Mucosa of descending colon (tissue), 3 donors: ENCODE measurements at regions not wholly inside any gene's neighbourhood (a gene's known extent, or its start where the extent isn't known, plus 50 kb on each side); places are given as distances from the start of the nearest gene placed in this dataset.

Experiments
- ATAC-seq: fragments of 200-7000 bp; cut with Tn5 transposase; one replicate; pipeline ENCODE4 v1.9.1; 2020; ENCODE audit warnings: mild to moderate bottlenecking, moderate library complexity
- DNase-seq, 3 donors: peaks; one replicate each; pipeline ENCODE4 v3.0.0-alpha.2; 2020
- H3K36me3 ChIP-seq: fragments of 200-600 bp; one replicate; pipeline ENCODE4 v1.8.0; 2021; ENCODE audit warnings: low read depth, mild to moderate bottlenecking
- H3K4me1 ChIP-seq: fragments of 200-600 bp; one replicate; pipeline ENCODE4 v1.8.0; 2021; ENCODE audit warnings: low read depth, mild to moderate bottlenecking
- H3K4me3 ChIP-seq: fragments of 200-600 bp; one replicate; pipeline ENCODE4 v1.8.0; 2021; ENCODE audit warnings: mild to moderate bottlenecking
- H3K9me3 ChIP-seq: fragments of 200-600 bp; one replicate; pipeline ENCODE4 v1.8.0; 2021; ENCODE audit warnings: mild to moderate bottlenecking
- CTCF ChIP-seq: fragments of 200-600 bp; IDR thresholded peaks from one replicate; pipeline ENCODE4 v1.8.0; 2022; ENCODE audit warnings: antibody characterized with exemption, mild to moderate bottlenecking
- intact Hi-C, 2 donors: fragments of 100-400 bp; cut with DNase I in 1 of 2; cut with micrococcal nuclease in 1 of 2; formaldehyde crosslinking; loops; one replicate each; pipeline versions ENCODE4 v1.11.0 to v1.11.1; 2022; cut with DNase I, micrococcal nuclease
- donor health status: DM: no; HTN: no; CAD: no; lungs with moderate emphysema.
- donor health status: DM: no; HTN: no; CAD: no.
- donor health status: DM: no; HTN: yes; CAD: no.

DNA sequence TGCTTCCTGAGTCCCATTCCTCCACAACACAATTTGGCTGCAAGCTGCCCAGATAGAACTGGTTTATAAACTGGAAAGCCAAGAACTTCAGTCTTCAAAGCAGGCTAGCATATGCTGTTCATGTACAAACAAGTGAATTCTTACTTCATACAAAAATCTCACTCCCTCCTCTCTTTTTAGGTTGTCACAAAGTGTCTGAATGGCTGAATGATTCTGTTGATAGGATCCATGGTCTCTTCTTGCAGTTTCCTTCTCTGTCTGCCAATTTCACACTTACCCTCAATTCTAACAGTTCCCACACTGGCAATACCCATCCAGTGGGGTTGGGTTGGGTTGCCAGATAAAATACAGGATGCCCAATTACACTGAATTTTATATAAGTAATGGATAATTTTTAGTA lies 363.5 kb downstream of the DEPDC1B start:
- H3K4me1 ChIP-seq: no peaks in the 10 kb centered on the region

DNA sequence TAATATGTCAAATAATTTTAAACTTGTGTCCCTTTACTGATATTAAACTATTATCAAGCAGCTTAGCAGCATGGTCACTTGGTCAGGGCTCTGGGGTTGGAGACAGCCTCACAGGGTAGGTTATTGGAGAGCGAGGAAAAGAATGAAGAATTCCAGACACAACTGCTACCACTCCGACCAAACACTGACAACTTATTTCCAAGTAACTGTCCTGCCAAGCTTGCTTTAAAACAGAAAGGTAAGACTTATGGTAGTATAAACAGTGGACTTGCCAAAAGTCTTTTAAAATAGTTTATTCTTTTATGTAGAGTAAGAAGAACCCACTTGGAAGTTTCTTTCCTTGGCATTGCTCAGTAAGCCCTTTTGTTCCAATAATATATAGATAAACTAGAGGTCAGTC lies 364.1 kb downstream of the DEPDC1B start:
- intact Hi-C loops: no loop called here
- Histone ChIP-seq H3K4me1 (no peaks in the 10 kb centered on the region), H3K4me3 (no peak overlapping the region), H3K9me3 (no peaks in the 10 kb centered on the region), H3K36me3 (no peaks in the 10 kb centered on the region)
- DNase-seq: no peak
- ATAC-seq: no peak
- TF ChIP-seq CTCF: no peak

More for the DNA sequence above, 363.5 kb downstream of the DEPDC1B start:
- DNase-seq: no peak
- H3K36me3 ChIP-seq: no peaks in the 10 kb centered on the region
- intact Hi-C loops: no loop called here
- no peak for TF ChIP-seq CTCF
- no peak for ATAC-seq
- no peak overlapping the region for H3K4me3 ChIP-seq
- no peaks in the 10 kb centered on the region for H3K9me3 ChIP-seq

DNA sequence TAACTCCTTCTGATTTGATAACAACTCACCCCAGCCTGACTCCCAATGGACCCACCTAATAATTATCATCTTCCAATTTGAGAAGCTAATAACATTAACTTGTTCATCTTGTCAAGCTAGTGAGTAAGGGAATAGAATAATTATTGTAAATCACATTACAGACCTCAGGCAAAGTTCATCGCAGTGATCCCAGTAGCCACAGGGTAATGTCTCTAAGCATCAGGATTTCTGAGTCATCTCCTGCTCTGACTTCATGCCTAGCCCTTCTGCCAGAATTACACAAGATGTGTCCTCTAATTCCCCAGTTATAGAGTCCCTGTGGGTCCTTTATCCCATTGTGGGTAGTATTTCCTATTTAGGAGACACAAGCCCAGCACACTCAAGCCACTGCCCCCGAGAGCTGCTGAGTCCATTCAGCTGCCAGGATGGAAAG lies 365.7 kb downstream of the DEPDC1B start:
- ATAC-seq: no peak
- intact Hi-C loops: no loop called here
- Histone ChIP-seq H3K4me3 (no peak overlapping the region), H3K9me3 (no peaks in the 10 kb centered on the region), H3K4me1 (no peaks in the 10 kb centered on the region), H3K36me3 (no peaks in the 10 kb centered on the region)
- TF ChIP-seq CTCF: no peak
- no peak for DNase-seq

DNA sequence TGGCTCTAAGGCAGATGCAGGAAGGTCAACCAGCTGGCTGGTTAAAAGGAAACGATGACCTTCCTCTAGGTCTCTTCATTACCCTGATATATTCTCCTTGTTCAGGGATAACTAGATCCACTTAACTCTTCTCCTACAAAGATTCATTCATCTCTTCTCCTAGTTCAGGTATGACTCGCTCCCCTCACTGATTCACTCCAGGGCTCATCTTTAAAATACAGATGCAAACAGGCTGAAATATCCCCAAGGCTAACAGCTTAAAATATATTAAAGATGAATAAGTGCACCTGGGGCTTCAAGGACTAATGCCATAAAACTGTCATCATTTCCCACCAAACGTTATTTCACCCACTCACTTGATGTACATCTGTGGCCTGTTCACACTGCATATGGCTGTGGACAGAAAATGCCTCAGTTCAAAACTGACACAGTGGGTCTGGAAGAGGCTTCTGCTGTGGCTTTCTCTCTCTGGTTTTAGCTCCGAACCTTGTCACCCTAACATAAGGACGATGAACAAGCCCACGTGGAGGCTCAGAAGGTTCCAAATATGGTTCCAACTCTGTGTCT lies 366.9 kb downstream of the DEPDC1B start:
- Histone ChIP-seq H3K4me1 (no peaks in the 10 kb centered on the region), H3K9me3 (no peaks in the 10 kb centered on the region), H3K4me3 (no peak overlapping the region), H3K36me3 (no peaks in the 10 kb centered on the region)
- intact Hi-C loops: no loop called here
- ATAC-seq (no peak), DNase-seq (no peak)
- TF ChIP-seq CTCF: no peak

DNA sequence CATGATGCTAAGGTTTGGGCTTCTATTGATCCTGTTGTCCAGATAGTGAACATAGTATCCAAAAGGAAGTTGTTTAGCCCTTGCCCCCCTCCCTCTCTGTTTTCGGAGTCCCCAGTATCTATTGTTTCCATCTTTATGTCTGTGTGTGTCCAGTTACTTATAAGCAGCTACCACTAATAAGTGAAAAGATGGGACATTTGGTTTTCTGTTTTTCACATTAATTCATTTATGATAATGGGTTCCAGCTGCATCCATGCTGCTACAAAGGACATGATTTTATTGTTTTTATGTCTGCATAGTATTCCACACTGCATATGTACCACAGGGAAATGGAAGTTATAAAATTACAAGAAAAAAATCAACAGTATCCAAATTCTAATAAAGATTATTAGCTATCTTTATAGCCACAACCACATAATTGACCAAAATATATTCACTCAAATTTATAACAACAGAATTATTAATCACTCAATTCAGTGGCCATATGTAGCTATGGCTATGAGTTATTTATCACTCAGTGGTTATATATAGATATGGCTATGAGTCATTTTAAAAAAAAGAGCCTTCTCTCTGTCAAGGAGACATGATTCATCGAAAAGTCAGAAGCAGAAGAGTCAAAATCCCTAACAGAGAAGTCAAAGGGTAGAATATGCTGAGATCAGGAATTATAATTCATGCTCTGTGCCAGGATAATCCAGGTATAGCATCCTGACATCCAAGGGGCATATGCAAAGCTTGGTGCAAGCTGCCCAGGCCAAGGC lies 367.5 kb downstream of the DEPDC1B start:
- H3K4me3 ChIP-seq: no peak overlapping the region
- ATAC-seq: no peak
- DNase-seq: no peak
- no peaks in the 10 kb centered on the region for H3K9me3 ChIP-seq
- no peaks in the 10 kb centered on the region for H3K4me1 ChIP-seq
- H3K36me3 ChIP-seq: no peaks in the 10 kb centered on the region
- no peak for TF ChIP-seq CTCF
- intact Hi-C loops: no loop called here
